Right atrium auricular region (tissue), 2 donors: ENCODE measurements at regions not wholly inside any gene's neighbourhood (a gene's known extent, or its start where the extent isn't known, plus 50 kb on each side); places are given as distances from the start of the nearest gene placed in this dataset.

Experiments
- DNase-seq: peaks from one replicate; pipeline ENCODE4 v3.0.0-alpha.2; 2019; ENCODE audit warnings: low spot score
- H3K27ac ChIP-seq, 2 donors: fragments of 200-600 bp; sonication (generic); 1 replicate in 1 of 2; 2 replicates in 1 of 2; pipeline ENCODE4 v1.5.1; 2016 to 2019
- H3K27me3 ChIP-seq, 2 donors: fragments of 200-600 bp; sonication (generic); one replicate each; pipeline versions ENCODE4 v1.5.1 to v1.6.0; 2017 to 2019
- H3K36me3 ChIP-seq: fragments of 200-600 bp; sonication (generic); one replicate; pipeline ENCODE4 v1.5.1; 2016
- H3K4me1 ChIP-seq, 2 donors: fragments of 200-600 bp; sonication (generic); one replicate each; pipeline versions ENCODE4 v1.5.1 to v1.6.0; 2017 to 2019
- H3K4me3 ChIP-seq, 2 donors: fragments of 200-600 bp; sonication (generic); 1 replicate in 1 of 2; 2 replicates in 1 of 2; pipeline ENCODE4 v1.5.1; 2017 to 2019; ENCODE audit warnings: mild to moderate bottlenecking in 1 of 2, moderate library complexity in 1 of 2
- H3K9me3 ChIP-seq, 2 donors: fragments of 200-600 bp; sonication (generic); one replicate each; pipeline ENCODE4 v1.5.1; 2019
- TF ChIP-seq, protein P1 (sequence below), 2 donors: fragments of 200-600 bp; sonication (generic); IDR thresholded peaks; one replicate each; pipeline ENCODE4 v1.5.1; 2019; ENCODE audit warnings: antibody characterized with exemption in 2 of 2

DNA sequence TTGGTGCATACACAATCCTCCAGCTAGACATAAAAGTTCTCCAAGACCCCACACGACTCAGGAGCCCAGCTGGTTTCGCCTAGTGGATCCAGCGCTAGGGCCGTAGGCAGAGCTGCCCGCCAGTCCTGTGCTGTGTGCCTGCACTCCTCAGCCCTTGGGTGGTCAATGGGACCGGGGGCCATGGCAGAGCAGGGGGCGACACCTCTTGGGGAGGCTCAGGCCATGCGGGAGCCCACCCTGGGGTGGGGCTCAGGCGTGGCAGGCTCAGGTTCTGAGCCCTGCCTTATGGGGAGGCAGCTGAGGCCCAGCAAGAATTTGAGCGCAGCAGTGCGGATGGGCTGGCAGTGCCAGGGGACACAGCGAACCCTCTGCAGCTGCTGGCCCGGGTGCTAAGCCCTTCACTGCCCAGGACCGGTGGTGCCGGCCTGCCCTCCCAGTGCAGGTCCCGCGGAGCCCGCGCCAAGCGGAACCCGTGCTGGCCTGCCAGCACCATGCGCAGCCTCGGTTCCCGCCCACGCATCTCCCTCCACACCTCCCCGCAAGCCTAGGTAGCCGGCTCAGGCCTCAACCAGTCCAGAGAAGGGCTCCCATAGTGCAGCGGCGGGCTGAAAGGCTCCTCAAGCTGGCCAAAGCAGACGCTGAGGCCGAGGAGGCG, 1566.6 kb upstream of the SLC39A10 start:
- no peak for DNase-seq
- H3K27ac ChIP-seq, result no peak overlapping the region
- TF ChIP-seq, protein P1, sequence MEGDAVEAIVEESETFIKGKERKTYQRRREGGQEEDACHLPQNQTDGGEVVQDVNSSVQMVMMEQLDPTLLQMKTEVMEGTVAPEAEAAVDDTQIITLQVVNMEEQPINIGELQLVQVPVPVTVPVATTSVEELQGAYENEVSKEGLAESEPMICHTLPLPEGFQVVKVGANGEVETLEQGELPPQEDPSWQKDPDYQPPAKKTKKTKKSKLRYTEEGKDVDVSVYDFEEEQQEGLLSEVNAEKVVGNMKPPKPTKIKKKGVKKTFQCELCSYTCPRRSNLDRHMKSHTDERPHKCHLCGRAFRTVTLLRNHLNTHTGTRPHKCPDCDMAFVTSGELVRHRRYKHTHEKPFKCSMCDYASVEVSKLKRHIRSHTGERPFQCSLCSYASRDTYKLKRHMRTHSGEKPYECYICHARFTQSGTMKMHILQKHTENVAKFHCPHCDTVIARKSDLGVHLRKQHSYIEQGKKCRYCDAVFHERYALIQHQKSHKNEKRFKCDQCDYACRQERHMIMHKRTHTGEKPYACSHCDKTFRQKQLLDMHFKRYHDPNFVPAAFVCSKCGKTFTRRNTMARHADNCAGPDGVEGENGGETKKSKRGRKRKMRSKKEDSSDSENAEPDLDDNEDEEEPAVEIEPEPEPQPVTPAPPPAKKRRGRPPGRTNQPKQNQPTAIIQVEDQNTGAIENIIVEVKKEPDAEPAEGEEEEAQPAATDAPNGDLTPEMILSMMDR (IDR thresholded peaks at IDR 0.05), result no peak
- H3K4me3 ChIP-seq, result no peak overlapping the region
- no peaks in the 10 kb centered on the region for H3K36me3 ChIP-seq
- no peaks in the 10 kb centered on the region for H3K4me1 ChIP-seq
- no peaks in the 10 kb centered on the region for H3K27me3 ChIP-seq
- no peaks in the 10 kb centered on the region for H3K9me3 ChIP-seq

GRCh38 chr2:194087089-194087958, 1569.7 kb upstream of the SLC39A10 start:
- TF ChIP-seq, protein P1 (IDR thresholded peaks at IDR 0.05), result no peak
- no peak overlapping the region for H3K4me3 ChIP-seq
- no peak for DNase-seq
- no peaks in the 10 kb centered on the region for H3K4me1 ChIP-seq
- no peaks in the 10 kb centered on the region for H3K36me3 ChIP-seq
- H3K27ac ChIP-seq, result no peak overlapping the region
- no peaks in the 10 kb centered on the region for H3K9me3 ChIP-seq
- no peaks in the 10 kb centered on the region for H3K27me3 ChIP-seq

DNA sequence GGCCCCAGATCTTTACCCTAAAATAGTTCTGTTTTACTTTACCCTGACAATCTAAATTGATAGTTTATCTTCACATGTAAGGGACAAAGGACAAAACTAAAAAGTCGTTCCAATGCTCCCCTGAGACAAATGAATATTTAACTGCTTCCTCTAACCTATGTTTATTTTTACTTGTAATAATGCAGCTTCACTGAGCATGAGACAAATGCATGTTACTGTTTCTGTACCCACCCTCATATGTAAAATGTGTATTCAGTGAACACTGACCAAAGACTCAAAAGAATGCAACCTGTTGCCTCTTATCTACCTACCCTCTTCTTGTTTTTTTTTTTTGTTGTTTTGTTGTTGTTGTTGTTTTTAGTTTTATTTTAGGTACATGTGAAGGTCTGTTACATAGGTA, 1570.9 kb upstream of the SLC39A10 start:
- TF ChIP-seq, protein P1 (IDR thresholded peaks at IDR 0.05), result no peak
- DNase-seq, result no peak
- Histone ChIP-seq H3K4me1 (no peaks in the 10 kb centered on the region), H3K27ac (no peak overlapping the region), H3K36me3 (no peaks in the 10 kb centered on the region), H3K4me3 (no peak overlapping the region), H3K9me3 (no peaks in the 10 kb centered on the region), H3K27me3 (no peaks in the 10 kb centered on the region)

GRCh38 chr2:194079989-194080388, 1577.0 kb upstream of the SLC39A10 start:
- Histone ChIP-seq H3K27ac (no peak overlapping the region), H3K36me3 (no peaks in the 10 kb centered on the region), H3K27me3 (no peaks in the 10 kb centered on the region)

GRCh38 chr2:194077366-194077765, 1579.7 kb upstream of the SLC39A10 start:
- TF ChIP-seq, protein P1 (IDR thresholded peaks at IDR 0.05), result no peak
- Histone ChIP-seq H3K36me3 (no peaks in the 10 kb centered on the region), H3K27ac (no peak overlapping the region), H3K4me1 (no peaks in the 10 kb centered on the region), H3K27me3 (no peaks in the 10 kb centered on the region), H3K4me3 (no peak overlapping the region), H3K9me3 (no peaks in the 10 kb centered on the region)
- no peak for DNase-seq

More at GRCh38 chr2:194079989-194080388, 1577.0 kb upstream of the SLC39A10 start:
- H3K9me3 ChIP-seq, result no peaks in the 10 kb centered on the region
- TF ChIP-seq, protein P1 (IDR thresholded peaks at IDR 0.05), result no peak
- H3K4me3 ChIP-seq, result no peak overlapping the region
- no peaks in the 10 kb centered on the region for H3K4me1 ChIP-seq
- no peak for DNase-seq
